ENCODE measurements at regions not wholly inside any gene's neighbourhood (a gene's known extent, or its start where the extent isn't known, plus 50 kb on each side); places are given as distances from the start of the nearest gene placed in this dataset.

GRCh38 chr13:102951808-102952207, 106.0 kb downstream of the ERCC5 start:
- TF ChIP-seq ARNTL (CRISPR knock-in tag; IDR thresholded peaks at IDR 0.05; ENCODE audit: borderline replicate concordance, low read depth) (no peak), PATZ1 (CRISPR knock-in tag; IDR thresholded peaks at IDR 0.05; ENCODE audit: borderline replicate concordance) (no peak), PPARA (CRISPR knock-in tag; IDR thresholded peaks at IDR 0.05; ENCODE audit: borderline replicate concordance) (no peak), CSRNP3 (CRISPR knock-in tag; IDR thresholded peaks at IDR 0.05) (no peak), ZNF8 (CRISPR knock-in tag; IDR thresholded peaks at IDR 0.05) (no peak), TSHZ2 (CRISPR knock-in tag; IDR thresholded peaks at IDR 0.05) (no peak), ZNF70 (CRISPR knock-in tag; IDR thresholded peaks at IDR 0.05) (no peak)
- no peak for ATAC-seq

- no peak for TF ChIP-seq ZNF70 (CRISPR knock-in tag; IDR thresholded peaks at IDR 0.05)
- no peak for TF ChIP-seq ZNF565 (CRISPR knock-in tag; conservative IDR thresholded peaks at IDR 0.05; ENCODE audit: low read depth)
- no peak for TF ChIP-seq SNAI2 (CRISPR knock-in tag; IDR thresholded peaks at IDR 0.05)
- no peak for TF ChIP-seq TSHZ2 (CRISPR knock-in tag; IDR thresholded peaks at IDR 0.05)
- TF ChIP-seq BACH2 (CRISPR knock-in tag; IDR thresholded peaks at IDR 0.05; ENCODE audit: borderline replicate concordance), result no peak
- TF ChIP-seq ZNF8 (CRISPR knock-in tag; IDR thresholded peaks at IDR 0.05), result no peak
- no peak for TF ChIP-seq PATZ1 (CRISPR knock-in tag; IDR thresholded peaks at IDR 0.05; ENCODE audit: borderline replicate concordance)
- no peak for TF ChIP-seq CREB5 (CRISPR knock-in tag; IDR thresholded peaks at IDR 0.05; ENCODE audit: low read depth)
- no peak for TF ChIP-seq GLIS3 (CRISPR knock-in tag; IDR thresholded peaks at IDR 0.05)
- TF ChIP-seq ZFP30 (CRISPR knock-in tag; IDR thresholded peaks at IDR 0.05), result no peak
- TF ChIP-seq ESRRG (CRISPR knock-in tag; IDR thresholded peaks at IDR 0.05), result no peak
- TF ChIP-seq ARNTL (CRISPR knock-in tag; IDR thresholded peaks at IDR 0.05; ENCODE audit: borderline replicate concordance, low read depth), result no peak
- ATAC-seq, result no peak
Measured at GRCh38 chr13:102947745-102948405, 102.0 kb downstream of the ERCC5 start.

- no peak for ATAC-seq
- TF ChIP-seq ZNF8 (CRISPR knock-in tag; IDR thresholded peaks at IDR 0.05) (no peak), CSRNP3 (CRISPR knock-in tag; IDR thresholded peaks at IDR 0.05) (no peak), ZFP3 (CRISPR knock-in tag; IDR thresholded peaks at IDR 0.05) (no peak), TOX (CRISPR knock-in tag; IDR thresholded peaks at IDR 0.05; ENCODE audit: borderline replicate concordance) (no peak), POU6F1 (CRISPR knock-in tag; IDR thresholded peaks at IDR 0.05; ENCODE audit: borderline replicate concordance, low read depth) (no peak), PATZ1 (CRISPR knock-in tag; IDR thresholded peaks at IDR 0.05; ENCODE audit: borderline replicate concordance) (no peak), PPARA (CRISPR knock-in tag; IDR thresholded peaks at IDR 0.05; ENCODE audit: borderline replicate concordance) (no peak)
Measured at GRCh38 chr13:102945886-102946285, 100.1 kb downstream of the ERCC5 start.

Data from SK-N-SH treated with all-trans-retinoic acid at 6 μM for 48 hours (cell line).